Right renal pelvis (tissue), 4 donors: ENCODE measurements at regions not wholly inside any gene's neighbourhood (a gene's known extent, or its start where the extent isn't known, plus 50 kb on each side); places are given as distances from the start of the nearest gene placed in this dataset.
A peak's percentile ranks its signal among the peaks of the same experiment; 100 is the strongest.
"Not testable (repeated sequence)": the region's sequence is repeated elsewhere in the genome, so short reads cannot be mapped to it uniquely, and the experiment has no call there.

ENCODE experiments used
- DNase-seq, 4 donors: peaks; one replicate each; pipeline ENCODE4 v3.0.0-alpha.2; 2013; ENCODE audit warnings: low read depth in 4 of 4, low spot score in 3 of 4, missing footprints in 1 of 4

GRCh38 chr18:52130624-52131301, 209.2 kb upstream of the DCC start:
- no peak for DNase-seq

DNA sequence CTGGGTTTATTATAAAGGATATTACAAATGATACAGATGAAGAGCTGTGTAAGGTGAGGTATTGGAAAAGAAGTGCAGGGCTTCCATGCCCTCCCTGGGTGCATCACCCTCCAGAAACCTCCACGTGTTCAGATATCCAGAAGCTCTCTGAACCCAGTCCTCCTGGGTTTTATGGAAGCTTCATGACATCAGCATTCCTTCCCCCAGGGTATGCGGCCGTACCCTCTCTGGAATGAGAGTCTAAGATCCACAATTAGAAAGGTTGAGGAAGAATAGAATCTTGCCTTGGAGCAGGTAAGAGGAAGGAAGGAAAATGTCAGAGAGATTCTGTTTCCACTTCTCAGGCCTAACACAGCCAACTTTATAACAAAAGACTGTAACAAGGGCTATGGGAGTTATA, 208.2 kb upstream of the DCC start:
- no peak for DNase-seq

- no peak for DNase-seq
Observed at GRCh38 chr18:52136532-52136931, 203.5 kb upstream of the DCC start.

DNA sequence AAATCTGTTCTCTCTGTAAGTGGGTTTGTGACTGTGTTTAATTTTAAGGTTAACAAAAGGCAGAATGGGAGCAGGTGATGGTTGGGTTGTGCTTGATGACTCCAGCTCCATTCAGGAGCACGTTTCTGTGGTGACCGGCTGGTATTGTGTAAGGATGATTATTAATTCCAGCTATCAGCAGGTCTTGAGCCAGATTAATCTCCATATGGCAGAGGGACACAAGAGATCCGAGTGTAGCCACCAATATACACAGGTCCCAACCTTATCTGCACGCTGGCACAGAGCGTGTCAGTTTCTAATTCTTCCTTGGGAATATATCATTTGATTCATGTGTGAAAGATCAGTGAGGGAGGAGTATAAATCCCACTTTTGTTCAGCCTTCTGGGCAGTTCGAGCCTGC, 199.0 kb upstream of the DCC start:
- DNase-seq = no peak

- DNase-seq = no peak
Observed at GRCh38 chr18:52150050-52150449, 189.9 kb upstream of the DCC start.

DNA sequence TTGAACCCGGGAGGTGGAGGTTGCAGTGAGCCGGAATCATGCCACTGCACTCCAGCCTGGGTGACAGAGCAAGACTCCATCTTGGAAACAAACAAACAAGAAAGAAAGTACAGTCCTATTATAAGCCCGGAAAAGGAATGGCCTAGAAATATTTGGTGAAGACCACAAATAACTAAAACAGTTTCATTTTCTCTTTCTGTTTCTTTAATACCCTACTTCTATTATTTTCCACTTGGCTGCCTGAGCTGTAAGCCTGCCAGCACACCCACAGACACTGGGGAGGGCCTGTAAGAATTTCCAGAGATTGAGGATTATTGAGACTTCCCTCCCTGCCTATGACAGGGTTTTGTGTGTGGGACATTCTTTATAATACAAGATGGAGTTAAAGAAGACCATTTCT, 188.0 kb upstream of the DCC start:
- no peak for DNase-seq

- no peak for DNase-seq
Observed at GRCh38 chr18:52156166-52156565, 183.8 kb upstream of the DCC start.

- DNase-seq = no peak
Observed at GRCh38 chr18:52160636-52161035, 179.4 kb upstream of the DCC start.

GRCh38 chr18:52163478-52163877, 176.5 kb upstream of the DCC start:
- no peak for DNase-seq

DNA sequence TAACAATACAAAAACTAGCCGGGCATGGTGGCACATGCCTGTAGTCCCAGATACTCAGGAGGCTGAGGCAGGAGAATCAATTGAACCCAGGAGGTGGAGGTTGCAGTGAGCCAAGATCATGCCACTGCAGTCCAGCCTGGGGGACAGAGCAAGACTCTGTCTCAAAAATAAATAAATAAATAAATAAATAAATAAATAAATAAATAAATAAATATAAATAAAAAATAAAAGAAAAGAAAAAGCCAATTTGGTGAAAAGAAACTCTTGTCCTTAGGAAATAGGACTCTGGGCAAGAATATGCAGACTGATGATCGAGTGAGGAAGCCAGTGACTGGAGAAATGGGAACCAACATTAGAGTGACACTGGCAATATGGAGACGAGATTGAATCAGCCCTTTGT, 171.9 kb upstream of the DCC start:
- not testable (repeated sequence) for DNase-seq

DNA sequence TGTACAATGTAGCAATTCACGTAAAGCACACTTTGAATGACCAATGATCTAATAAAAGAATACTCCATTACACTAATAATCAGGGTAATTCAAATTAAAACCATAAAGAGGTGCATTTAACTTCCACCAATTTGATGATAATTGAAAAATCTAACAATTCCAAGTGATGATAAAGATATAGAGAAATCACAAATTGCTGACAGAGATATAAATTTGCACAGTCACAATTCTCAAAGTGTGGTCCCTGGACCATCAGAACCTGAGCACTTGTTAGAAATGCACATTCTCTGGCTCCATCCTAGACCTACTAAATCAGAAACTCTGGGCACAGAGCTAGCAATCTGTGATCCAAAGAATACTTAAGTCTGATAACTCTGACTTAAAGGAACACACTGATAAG, 165.8 kb upstream of the DCC start:
- DNase-seq = no peak

DNA sequence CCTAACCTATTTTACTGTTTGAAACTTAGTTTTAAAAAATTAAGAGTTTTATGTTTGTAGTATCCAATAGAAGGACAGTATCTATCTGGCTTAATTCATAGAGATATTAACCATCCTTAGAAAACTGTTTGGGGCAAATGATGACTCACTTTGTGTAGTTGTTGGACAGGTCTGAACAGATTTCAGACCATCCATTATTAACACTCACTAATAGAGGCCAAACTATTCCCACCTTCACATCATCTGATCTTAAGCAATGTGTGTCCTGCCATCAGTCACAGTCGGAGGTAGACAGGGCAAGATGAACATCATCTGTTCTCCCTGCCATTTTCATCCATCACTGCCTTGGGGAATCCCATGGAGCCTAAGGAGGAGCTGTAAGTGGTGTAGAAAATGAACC, 164.6 kb upstream of the DCC start:
- no peak for DNase-seq

GRCh38 chr18:52183107-52183506, 156.9 kb upstream of the DCC start:
- DNase-seq = no peak

DNA sequence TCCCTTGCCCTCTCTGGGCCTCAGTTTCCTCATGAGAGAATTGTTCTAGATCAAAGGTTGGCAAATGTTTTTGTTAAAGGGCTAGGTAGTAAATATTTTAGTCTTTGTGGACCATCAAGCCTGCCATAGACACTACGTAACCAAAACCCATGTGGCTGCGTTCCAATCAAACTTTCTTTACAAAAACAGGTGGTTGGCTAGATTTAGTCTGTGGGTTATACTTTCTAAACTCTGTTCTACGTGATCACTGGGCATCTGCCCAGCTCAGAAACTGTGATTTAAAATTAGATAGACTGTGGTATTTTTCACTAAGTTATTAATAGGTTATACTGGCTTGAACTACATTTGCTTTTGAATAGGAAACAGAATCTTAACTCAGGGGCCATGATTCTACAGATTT, 149.8 kb upstream of the DCC start:
- no peak for DNase-seq

DNA sequence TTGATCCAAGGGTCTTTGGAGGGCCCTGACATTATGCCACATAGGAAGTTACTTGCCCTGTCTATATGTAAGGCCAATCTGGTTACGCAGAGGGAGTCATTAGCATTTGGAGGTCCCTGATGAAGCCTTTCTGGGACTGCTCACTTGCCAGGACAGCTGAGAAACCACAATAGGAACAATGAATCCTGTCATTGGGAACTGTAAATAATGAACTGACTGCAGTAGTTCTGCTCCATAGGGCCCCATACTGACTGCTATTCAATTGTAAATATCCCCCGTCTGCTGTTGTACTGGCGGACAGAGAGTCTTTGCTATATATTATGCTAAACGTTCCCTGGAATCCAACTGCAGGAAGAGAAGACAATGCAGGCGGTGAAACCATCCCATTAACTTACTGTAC, 149.4 kb upstream of the DCC start:
- no peak for DNase-seq

DNA sequence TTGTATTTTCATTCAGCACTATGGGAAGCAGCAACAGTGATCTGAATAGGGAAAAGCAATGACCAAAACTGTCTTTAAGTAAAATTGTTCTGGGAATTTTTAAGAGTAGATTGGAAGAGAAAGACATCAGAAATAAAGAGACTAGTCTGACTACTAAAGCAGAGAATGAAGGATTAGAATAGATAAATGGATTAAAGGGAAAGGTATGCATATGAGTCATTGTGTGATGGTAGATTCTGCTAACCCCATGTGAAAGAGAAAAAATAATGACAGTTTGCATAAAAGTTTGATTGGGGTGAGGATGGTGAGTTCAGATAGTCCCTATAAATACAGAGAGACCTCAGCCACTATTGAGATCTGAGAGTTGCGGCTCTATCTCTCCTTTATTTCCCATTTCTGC, 139.6 kb upstream of the DCC start:
- no peak for DNase-seq

- DNase-seq = no peak
Observed at GRCh38 chr18:52200921-52201663, 138.9 kb upstream of the DCC start.

GRCh38 chr18:52208646-52209045, 131.4 kb upstream of the DCC start:
- DNase-seq = peak in 1 of 4 donors; percentile 8

DNA sequence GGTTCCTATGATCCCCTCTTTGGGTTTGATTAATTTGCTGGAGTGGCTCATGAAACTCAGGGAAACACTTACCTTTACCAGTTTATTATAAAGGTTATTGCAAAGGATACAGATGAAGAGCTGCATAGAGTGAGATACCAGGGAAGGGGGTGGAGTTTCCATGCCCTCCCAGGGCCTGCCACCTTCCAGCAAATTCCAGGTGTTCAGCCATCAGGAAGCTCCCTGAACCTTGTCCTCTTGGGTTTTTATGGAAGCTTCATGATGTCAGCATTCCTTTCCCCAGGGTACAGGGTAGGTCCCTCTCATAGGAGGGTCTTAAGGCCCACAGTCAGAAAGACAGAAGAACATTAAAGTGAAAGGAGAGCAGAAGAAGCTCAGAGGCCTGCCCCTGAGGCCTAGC, 123.9 kb upstream of the DCC start:
- no peak for DNase-seq

DNA sequence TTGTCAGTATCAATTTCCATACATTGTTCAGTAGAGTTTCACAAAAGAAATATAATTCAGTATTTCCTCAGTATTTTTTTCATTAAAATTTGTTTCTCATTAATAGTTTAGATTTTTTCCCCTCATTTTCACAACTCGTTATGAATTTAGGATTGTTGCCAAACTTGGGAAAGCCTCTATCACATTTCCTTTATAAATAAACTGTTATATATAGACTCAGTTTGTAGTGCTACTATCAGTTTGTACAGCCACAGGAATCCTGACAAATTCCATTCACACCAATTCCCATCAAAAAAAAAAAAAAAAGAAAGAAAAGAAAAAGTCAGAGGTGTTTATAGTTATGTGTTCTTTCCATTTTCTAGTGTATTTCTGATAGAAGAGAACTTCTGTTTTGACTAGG, 123.3 kb upstream of the DCC start:
- no peak for DNase-seq

GRCh38 chr18:52219102-52219501, 120.9 kb upstream of the DCC start:
- DNase-seq = no peak

DNA sequence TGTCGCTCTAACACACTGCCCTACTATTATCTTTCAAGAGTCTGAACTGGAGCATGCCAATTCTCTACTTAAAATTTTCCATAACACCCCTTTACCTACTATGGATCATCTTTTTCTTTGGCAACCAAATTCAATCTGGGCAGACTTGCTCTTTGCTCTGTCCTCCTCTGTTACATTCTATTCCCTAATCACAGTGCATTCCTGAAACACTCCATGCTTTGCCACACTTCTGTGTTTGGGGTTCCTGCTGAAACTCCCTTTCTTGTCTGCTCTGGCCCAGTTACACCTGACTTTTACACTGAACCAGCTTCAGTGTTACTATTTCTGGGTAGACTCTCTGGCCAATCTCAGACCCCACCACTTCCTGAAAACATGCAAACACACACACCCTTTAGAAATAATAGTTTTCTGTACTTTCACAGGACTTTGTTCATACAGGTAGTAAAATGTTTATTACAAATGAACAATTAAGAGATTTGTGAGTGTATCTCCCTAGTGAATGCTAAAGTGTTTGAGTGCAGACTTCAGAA, 119.9 kb upstream of the DCC start:
- no peak for DNase-seq
